HPDE6-E6E7 (cell line): ENCODE measurements at regions not wholly inside any gene's neighbourhood (a gene's known extent, or its start where the extent isn't known, plus 50 kb on each side); places are given as distances from the start of the nearest gene placed in this dataset.

ENCODE experiments used
- DNase-seq: peaks from one replicate; pipeline ENCODE4 v3.0.0; 2011; ENCODE audit warnings: missing footprints; ENCODE audit errors: extremely low spot score

- no peak for DNase-seq
Measured at GRCh38 chr13:89803839-89804238, 1543.6 kb upstream of the MIR17HG start.

DNA sequence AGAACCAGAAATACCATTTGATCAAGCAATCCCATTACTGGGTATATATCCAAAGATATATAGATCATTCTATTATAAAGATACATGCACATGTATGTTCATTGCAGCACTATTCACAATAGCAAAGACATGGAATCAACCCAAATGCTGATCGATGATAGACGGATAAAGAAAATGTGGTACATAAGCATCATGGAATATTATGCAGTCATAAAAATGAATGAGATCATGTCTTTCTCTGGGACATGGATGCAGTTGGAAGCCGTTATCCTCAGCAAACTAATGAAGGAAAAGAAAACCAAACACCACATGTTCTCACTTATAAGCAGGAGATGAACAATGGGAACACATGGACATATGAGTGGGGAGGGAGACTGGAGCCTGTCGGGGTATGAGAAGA lies 1540.9 kb upstream of the MIR17HG start:
- DNase-seq = no peak

DNA sequence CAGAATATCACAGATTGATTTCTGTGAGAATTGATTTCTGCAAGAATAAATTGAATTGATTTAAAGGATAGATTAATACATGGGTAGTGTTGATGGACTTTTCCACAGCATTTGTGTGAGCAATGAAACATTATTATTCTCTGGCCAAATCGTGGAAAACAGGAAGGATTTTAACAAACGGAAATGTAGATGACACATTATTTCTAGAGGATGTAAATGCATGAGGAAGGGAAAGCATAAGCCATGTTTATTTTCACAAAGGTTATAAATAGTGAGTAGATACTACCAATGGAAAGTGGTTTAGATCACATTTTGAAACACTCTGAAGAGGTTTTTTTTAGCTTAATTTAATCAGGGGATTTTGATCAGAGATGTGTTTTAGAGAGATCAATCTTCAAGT lies 1534.6 kb upstream of the MIR17HG start:
- no peak for DNase-seq

GRCh38 chr13:89816404-89816803 lies 1531.1 kb upstream of the MIR17HG start:
- DNase-seq = no peak

DNA sequence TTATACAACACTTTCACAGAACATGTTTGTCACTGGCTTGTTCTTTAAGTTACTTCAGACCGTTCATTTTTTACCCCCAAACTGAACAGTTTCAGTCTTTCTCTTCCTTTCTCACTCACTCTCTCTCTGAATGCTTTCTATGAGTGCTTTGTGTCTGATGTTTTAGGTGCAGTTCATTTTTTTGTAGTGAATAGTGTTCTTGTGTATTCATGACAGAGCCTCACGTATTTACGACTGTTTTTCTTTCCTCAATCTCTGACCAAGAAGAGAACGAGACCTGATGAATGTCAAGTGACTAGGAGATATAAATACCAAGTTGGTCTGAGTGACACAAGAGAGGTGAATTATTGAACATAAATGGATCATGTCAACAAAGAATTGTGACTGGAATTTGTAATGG lies 1525.0 kb upstream of the MIR17HG start:
- no peak for DNase-seq

GRCh38 chr13:89827552-89827951 lies 1519.9 kb upstream of the MIR17HG start:
- no peak for DNase-seq

GRCh38 chr13:89828506-89828905 lies 1519.0 kb upstream of the MIR17HG start:
- no peak for DNase-seq

DNA sequence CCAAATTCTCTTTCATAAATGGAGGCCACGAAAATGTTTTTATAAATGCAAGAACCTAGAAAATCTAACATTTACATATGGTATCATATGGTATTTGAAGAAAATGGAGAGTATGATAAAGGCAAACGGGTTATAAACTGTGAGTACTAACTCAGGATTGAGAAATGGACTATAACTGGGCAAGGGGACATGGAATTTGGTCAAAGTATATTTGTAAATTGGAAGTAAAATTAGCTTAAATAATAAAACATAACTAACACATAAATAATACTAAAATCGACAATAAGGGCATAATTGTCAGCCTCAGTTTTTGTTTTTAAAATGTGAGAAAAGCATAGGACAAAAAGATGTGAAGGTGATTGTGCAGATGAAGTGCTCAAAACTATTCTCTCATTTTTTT lies 1516.3 kb upstream of the MIR17HG start:
- DNase-seq = no peak

DNA sequence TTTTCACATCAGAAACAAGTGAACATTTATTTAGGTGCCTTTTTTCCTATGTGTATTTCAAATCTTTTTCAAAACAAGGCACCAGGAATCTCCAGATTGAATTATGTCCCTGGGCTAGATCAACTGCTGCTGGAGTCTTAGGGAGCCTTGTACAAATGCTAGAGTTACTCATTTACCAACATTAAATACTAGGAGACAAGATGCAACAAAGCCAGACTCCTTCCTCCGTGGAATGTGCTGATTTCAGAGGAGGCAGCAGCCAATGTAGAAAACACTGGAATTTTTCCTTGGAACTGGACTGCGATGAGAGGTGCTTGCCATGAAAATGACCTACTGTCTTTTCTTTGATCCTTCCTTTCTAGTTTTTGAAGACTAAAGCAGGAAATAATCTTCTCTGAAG lies 1514.7 kb upstream of the MIR17HG start:
- DNase-seq = no peak

DNA sequence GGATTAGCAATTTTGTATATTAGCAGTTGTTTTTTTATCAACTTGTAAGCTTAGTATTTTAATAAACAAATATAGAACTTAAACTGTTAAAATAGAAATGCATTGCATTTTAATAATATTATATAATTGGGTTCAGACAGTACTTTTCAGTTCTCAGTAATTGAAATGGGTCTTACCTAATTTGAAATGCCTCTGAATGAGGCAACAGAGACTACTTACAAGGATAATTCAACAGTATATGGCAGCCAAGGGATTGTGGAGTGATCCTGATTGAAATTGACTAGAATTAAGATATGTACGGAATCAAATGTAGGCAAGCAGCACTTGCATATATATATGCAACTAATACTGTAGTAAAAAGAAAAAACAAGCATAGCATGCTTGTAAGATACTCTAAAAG lies 1503.9 kb upstream of the MIR17HG start:
- DNase-seq = no peak

GRCh38 chr13:89845874-89846273 lies 1501.6 kb upstream of the MIR17HG start:
- DNase-seq = no peak

DNA sequence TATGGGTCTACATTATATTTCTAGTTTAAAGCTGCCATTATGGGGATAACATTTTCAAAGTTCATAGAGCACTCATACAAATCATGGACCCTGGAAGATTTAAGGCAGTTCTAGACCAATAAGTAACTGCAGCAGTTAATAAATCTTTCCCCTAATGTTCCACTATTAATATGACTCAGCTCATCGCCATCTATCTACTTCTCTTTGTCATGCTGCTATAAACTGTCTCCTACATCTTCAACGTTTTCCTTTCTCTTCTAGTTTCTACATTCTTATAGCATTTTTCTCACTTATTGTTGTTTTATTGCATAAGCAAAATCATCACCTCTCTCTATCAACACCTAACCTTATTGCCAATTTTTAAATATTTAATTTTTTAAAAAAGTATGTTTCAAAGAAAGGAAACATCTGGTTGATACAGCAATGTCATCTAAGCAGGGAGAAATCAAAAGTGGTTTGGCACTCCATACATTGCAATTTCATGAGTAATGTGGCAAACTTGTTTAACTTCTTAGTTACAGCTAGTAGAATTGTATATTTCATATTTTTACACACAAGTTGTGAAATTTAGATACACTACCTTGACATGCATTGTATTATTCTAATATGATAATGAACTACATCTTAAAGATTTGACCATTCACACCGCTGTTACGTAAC lies 1500.4 kb upstream of the MIR17HG start:
- no peak for DNase-seq

DNA sequence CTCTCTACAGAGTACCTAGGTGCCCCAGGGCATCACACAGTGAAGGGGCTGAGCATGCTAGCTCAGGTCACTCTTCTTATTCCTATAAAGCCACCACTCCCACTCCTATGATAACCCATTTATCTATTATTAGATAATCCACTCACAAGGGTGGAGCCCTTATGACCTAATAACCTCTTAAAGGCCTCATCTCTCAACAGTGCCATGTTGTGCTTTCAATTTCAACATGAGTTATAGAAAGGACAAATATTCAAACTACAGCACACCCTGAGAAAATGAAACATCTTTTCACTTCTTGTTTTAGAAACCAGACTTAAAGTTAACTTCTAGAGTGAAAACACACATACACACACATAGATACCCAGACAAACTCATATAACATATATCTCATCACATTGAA lies 1494.9 kb upstream of the MIR17HG start:
- no peak for DNase-seq

GRCh38 chr13:89856512-89856911 lies 1491.0 kb upstream of the MIR17HG start:
- DNase-seq = no peak

- DNase-seq = no peak
Measured at GRCh38 chr13:89857502-89857901, 1490.0 kb upstream of the MIR17HG start.

DNA sequence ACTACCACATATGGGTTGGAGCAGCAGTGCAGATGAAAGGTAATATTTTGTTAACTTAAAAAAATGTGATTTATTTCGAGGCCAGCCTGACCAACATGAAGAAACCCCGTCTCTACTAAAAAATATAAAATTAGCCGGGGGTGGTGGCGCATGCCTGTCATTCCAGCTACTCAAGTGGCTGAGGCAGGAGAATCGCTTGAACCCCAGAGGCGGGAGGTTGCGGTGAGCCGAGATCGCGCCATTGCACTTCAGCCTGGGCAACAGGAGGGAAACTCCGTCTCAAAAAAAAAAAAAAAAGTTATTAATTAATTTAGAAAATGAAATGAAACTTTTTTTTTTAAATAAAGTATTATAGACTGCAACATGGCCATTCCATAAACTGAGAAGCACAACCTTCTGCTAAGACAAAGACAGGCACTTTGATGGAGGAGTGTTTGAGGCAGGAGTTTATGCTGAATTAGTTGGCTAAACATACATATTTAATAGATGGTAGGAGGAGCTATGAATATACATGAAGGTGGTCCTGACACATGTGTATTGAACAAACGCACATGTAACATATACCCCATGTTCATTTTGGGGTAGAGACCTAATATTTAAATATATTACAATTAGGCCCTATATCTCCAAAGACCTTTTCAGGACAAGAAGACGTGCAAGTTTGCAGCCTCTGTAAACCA lies 1485.3 kb upstream of the MIR17HG start:
- DNase-seq = no peak

DNA sequence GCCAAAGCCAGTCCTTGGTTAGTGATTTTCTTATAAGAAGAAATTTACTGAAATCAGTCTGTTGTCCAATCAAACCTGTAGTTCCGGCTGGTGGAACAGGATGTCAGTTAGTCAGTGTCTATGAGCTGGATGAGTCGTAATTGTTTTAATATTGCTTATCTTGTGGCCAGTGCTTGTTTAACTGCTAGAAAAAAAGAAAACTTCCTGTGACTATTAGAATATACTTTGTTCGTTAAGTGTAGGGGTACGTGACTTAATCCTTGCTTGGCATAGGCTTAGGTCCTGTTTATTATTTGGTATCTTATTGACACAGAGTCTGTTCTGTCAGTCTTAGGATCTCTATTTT lies 1484.8 kb upstream of the MIR17HG start:
- peak; percentile 2 for DNase-seq

- peak; percentile 1 for DNase-seq
Measured at GRCh38 chr13:89865164-89866064, 1482.1 kb upstream of the MIR17HG start.

GRCh38 chr13:89869312-89869711 lies 1478.2 kb upstream of the MIR17HG start:
- no peak for DNase-seq

DNA sequence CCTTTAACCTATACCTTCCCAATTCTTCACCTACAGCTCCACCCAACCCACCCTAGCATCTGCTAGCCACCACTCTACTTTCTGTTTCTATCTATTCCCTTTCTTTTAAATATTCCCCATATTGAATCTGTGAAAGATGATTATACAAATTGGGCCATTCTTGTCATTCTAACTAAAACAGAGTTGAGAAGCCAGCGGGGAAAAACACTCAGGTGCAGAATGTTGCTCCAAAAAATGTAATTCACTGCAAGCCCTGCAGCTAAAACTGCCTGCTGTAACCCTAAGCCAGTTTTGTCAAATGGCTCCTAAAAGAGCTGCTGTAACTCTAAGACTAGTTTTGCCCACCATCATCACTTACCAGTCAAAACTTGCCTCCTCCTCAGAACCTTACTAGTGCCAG lies 1468.6 kb upstream of the MIR17HG start:
- DNase-seq = no peak

DNA sequence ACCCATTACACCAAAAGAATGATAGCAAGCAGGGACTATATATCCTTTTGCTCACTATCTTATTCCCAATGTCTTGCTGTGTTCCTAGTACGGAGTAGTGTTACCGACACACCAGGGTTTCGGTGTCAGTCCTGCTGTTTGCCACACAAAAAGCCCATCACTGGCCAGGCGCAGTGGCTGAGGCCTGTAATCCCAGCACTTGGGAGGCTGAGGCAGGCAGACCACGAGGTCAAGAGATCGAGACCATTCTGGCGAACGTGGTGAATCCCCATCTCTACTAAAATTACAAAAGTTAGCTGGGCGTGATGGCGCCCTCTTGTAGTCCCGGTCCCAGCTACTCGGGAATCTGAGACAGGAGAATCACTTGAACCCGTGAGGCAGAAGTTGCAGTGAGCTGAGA lies 1467.3 kb upstream of the MIR17HG start:
- DNase-seq = no peak

DNA sequence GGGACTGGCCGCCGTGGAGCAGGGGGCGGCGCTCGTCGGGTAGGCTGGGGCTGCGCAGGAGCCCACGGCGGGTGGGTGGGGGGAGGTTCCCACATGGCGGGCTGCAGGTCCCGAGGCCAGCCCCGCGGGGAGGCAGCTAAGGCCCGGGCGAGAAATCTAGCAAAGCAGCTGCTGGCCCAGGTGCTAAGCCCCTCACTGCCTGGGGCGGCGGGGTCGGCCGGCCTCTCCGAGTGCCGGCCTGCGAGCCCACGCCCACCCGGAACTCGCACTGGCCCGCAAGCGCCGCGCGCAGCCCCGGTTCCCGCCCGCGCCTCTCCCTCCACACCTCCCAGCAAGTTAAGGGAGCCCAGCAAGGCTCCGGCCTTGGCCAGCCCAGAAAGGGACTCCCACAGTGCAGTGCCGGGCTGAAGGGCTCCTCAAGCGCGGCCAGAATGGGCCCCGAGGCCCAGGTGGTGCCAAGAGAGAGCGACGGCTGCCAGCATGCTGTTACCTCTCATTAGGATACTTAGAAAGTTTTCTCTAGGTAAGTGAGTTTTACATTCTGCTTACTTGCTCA lies 1463.5 kb upstream of the MIR17HG start:
- no peak for DNase-seq

DNA sequence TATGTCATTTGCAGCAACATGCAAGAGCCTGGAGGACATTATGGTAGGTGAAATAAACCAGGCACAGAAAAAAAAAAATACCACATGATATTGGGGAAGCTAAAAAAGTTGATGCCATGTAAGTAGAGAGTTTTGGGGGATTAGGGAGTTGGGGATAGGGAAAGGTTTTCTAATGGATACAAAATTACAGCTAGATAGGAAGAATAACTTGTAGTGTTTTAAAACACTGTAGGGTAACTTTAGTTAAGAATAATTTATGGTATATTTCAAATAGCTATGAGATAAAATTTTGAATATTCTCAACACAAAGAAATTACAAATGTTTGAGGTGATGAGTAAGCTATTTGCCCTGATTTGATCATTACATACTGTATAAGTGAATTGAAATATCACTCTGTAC lies 1456.7 kb upstream of the MIR17HG start:
- DNase-seq = no peak
